RWPE2 (cell line): ENCODE measurements at regions not wholly inside any gene's neighbourhood (a gene's known extent, or its start where the extent isn't known, plus 50 kb on each side); places are given as distances from the start of the nearest gene placed in this dataset.
"Not testable (repeated sequence)": the region's sequence is repeated elsewhere in the genome, so short reads cannot be mapped to it uniquely, and the experiment has no call there.

Experiments used
- ATAC-seq: fragments of 200-7000 bp; cut with Tn5 transposase; 3 replicates; pipeline ENCODE4 v1.9.1; 2021; ENCODE audit warnings: low read depth
- DNase-seq: peaks from one replicate; pipeline ENCODE4 v3.0.0-alpha.2; 2020; ENCODE audit warnings: low spot score
- H3K27ac ChIP-seq: fragments of 450-650 bp; 2 replicates; pipeline ENCODE4 v1.5.1; 2017; ENCODE audit warnings: mild to moderate bottlenecking; ENCODE audit not compliant: poor library complexity, severe bottlenecking
- H3K27me3 ChIP-seq: fragments of 250-450 bp; sonication (Bioruptor Pico); 2 replicates; pipeline ENCODE4 v1.5.1; 2021; ENCODE audit warnings: mild to moderate bottlenecking, moderate library complexity; ENCODE audit not compliant: insufficient read depth, poor library complexity, severe bottlenecking
- H3K36me3 ChIP-seq: fragments of 250-450 bp; sonication (Bioruptor Pico); 2 replicates; pipeline ENCODE4 v1.5.1; 2020; ENCODE audit warnings: low read depth, mild to moderate bottlenecking, moderate library complexity
- H3K4me1 ChIP-seq: fragments of 250-450 bp; sonication (Bioruptor Pico); 2 replicates; pipeline ENCODE4 v1.5.1; 2021; ENCODE audit warnings: mild to moderate bottlenecking, moderate library complexity; ENCODE audit not compliant: insufficient read depth, poor library complexity, severe bottlenecking
- H3K4me3 ChIP-seq: fragments of 250-450 bp; sonication (Bioruptor Pico); 2 replicates; pipeline ENCODE4 v1.5.1; 2021; ENCODE audit warnings: mild to moderate bottlenecking, moderate library complexity; ENCODE audit not compliant: severe bottlenecking
- H3K9me3 ChIP-seq: fragments of 250-450 bp; sonication (Bioruptor Pico); 2 replicates; pipeline ENCODE4 v1.5.1; 2021; ENCODE audit warnings: mild to moderate bottlenecking, moderate library complexity; ENCODE audit not compliant: severe bottlenecking
- CTCF ChIP-seq: fragments of 450-650 bp; IDR thresholded peaks from one replicate; pipeline ENCODE4 v1.5.1; 2017; ENCODE audit warnings: mild to moderate bottlenecking, moderate library complexity; ENCODE audit not compliant: poor library complexity, severe bottlenecking

- Histone ChIP-seq H3K9me3 (no peaks in the 10 kb centered on the region), H3K4me3 (no peak overlapping the region), H3K27me3 (peaks cover 22% of the 10 kb centered on the region), H3K36me3 (no peaks in the 10 kb centered on the region), H3K27ac (no peak overlapping the region), H3K4me1 (no peaks in the 10 kb centered on the region)
- ATAC-seq (no peak), DNase-seq (no peak)
- TF ChIP-seq CTCF = no peak
Measured at GRCh38 chr14:30395065-30395464, 163.9 kb upstream of the G2E3 start.

- no peak for TF ChIP-seq CTCF
- no peak for DNase-seq
- Histone ChIP-seq H3K36me3 (no peaks in the 10 kb centered on the region), H3K27me3 (peaks cover 13% of the 10 kb centered on the region), H3K27ac (no peak overlapping the region), H3K4me3 (no peak overlapping the region), H3K4me1 (no peaks in the 10 kb centered on the region), H3K9me3 (no peaks in the 10 kb centered on the region)
- no peak for ATAC-seq
Measured at GRCh38 chr14:30402846-30403245, 156.1 kb upstream of the G2E3 start.

GRCh38 chr14:30403791-30404190 lies 155.2 kb upstream of the G2E3 start:
- no peak overlapping the region for H3K27ac ChIP-seq
- no peaks in the 10 kb centered on the region for H3K9me3 ChIP-seq
- ATAC-seq = no peak
- no peaks in the 10 kb centered on the region for H3K36me3 ChIP-seq
- DNase-seq = no peak
- H3K4me3 ChIP-seq = no peak overlapping the region
- no peak for TF ChIP-seq CTCF
- H3K27me3 ChIP-seq = peaks cover 12% of the 10 kb centered on the region
- no peaks in the 10 kb centered on the region for H3K4me1 ChIP-seq

- H3K36me3 ChIP-seq, H3K4me3 ChIP-seq, DNase-seq, H3K27ac ChIP-seq, H3K4me1 ChIP-seq, ATAC-seq, H3K9me3 ChIP-seq: not testable (repeated sequence)
- H3K27me3 ChIP-seq = peaks cover 11% of the 10 kb centered on the region
Measured at GRCh38 chr14:30409508-30410015, 149.4 kb upstream of the G2E3 start.

GRCh38 chr14:30410986-30411385 lies 148.0 kb upstream of the G2E3 start:
- no peaks in the 10 kb centered on the region for H3K9me3 ChIP-seq
- DNase-seq (no peak), ATAC-seq (no peak)
- TF ChIP-seq CTCF = no peak
- H3K27ac ChIP-seq = no peak overlapping the region
- no peak overlapping the region for H3K4me3 ChIP-seq
- H3K4me1 ChIP-seq = no peaks in the 10 kb centered on the region
- H3K36me3 ChIP-seq = no peaks in the 10 kb centered on the region
- H3K27me3 ChIP-seq = peaks cover 11% of the 10 kb centered on the region

GRCh38 chr14:30413184-30413583 lies 145.8 kb upstream of the G2E3 start:
- not testable (repeated sequence) for H3K27ac ChIP-seq

More at GRCh38 chr14:30413184-30413583, 145.8 kb upstream of the G2E3 start:
- ATAC-seq, H3K36me3 ChIP-seq, DNase-seq, H3K4me1 ChIP-seq, H3K27me3 ChIP-seq, H3K4me3 ChIP-seq, H3K9me3 ChIP-seq: not testable (repeated sequence)
